ENCODE measurements at regions not wholly inside any gene's neighbourhood (a gene's known extent, or its start where the extent isn't known, plus 50 kb on each side); places are given as distances from the start of the nearest gene placed in this dataset.

GRCh38 chr1:57770772-57771171 lies 346.9 kb upstream of the DAB1 start:
- DNase-seq (ENCODE audit: extremely low read depth in 1 of 2, low read depth in 1 of 2), result no peak

GRCh38 chr1:57770236-57770635 lies 346.4 kb upstream of the DAB1 start:
- DNase-seq (ENCODE audit: extremely low read depth in 1 of 2, low read depth in 1 of 2), result no peak

- no peak for DNase-seq (ENCODE audit: extremely low read depth in 1 of 2, low read depth in 1 of 2)
Measured at GRCh38 chr1:57761628-57762027, 337.8 kb upstream of the DAB1 start.

GRCh38 chr1:57752843-57753242 lies 329.0 kb upstream of the DAB1 start:
- DNase-seq (ENCODE audit: extremely low read depth in 1 of 2, low read depth in 1 of 2), result no peak

GRCh38 chr1:57748719-57749118 lies 324.9 kb upstream of the DAB1 start:
- DNase-seq (ENCODE audit: extremely low read depth in 1 of 2, low read depth in 1 of 2), result no peak

- no peak for DNase-seq (ENCODE audit: extremely low read depth in 1 of 2, low read depth in 1 of 2)
Measured at GRCh38 chr1:57747818-57748217, 324.0 kb upstream of the DAB1 start.

GRCh38 chr1:57741521-57741920 lies 317.7 kb upstream of the DAB1 start:
- DNase-seq (ENCODE audit: extremely low read depth in 1 of 2, low read depth in 1 of 2), result no peak

GRCh38 chr1:57736940-57737339 lies 313.1 kb upstream of the DAB1 start:
- DNase-seq (ENCODE audit: extremely low read depth in 1 of 2, low read depth in 1 of 2), result no peak

- no peak for DNase-seq (ENCODE audit: extremely low read depth in 1 of 2, low read depth in 1 of 2)
Measured at GRCh38 chr1:57729181-57729580, 305.3 kb upstream of the DAB1 start.

GRCh38 chr1:57727121-57727520 lies 303.3 kb upstream of the DAB1 start:
- DNase-seq (ENCODE audit: extremely low read depth in 1 of 2, low read depth in 1 of 2), result no peak

- DNase-seq (ENCODE audit: extremely low read depth in 1 of 2, low read depth in 1 of 2), result no peak
Measured at GRCh38 chr1:57725318-57725717, 301.5 kb upstream of the DAB1 start.

GRCh38 chr1:57724535-57724934 lies 300.7 kb upstream of the DAB1 start:
- no peak for DNase-seq (ENCODE audit: extremely low read depth in 1 of 2, low read depth in 1 of 2)

GRCh38 chr1:57722285-57722978 lies 298.6 kb upstream of the DAB1 start:
- DNase-seq (ENCODE audit: extremely low read depth in 1 of 2, low read depth in 1 of 2), result no peak

GRCh38 chr1:57721001-57721400 lies 297.1 kb upstream of the DAB1 start:
- no peak for DNase-seq (ENCODE audit: extremely low read depth in 1 of 2, low read depth in 1 of 2)

GRCh38 chr1:57719274-57719673 lies 295.4 kb upstream of the DAB1 start:
- no peak for DNase-seq (ENCODE audit: extremely low read depth in 1 of 2, low read depth in 1 of 2)

- DNase-seq (ENCODE audit: extremely low read depth in 1 of 2, low read depth in 1 of 2), result no peak
Measured at GRCh38 chr1:57713501-57713900, 289.6 kb upstream of the DAB1 start.

- DNase-seq (ENCODE audit: extremely low read depth in 1 of 2, low read depth in 1 of 2), result no peak
Measured at GRCh38 chr1:57712846-57713245, 289.0 kb upstream of the DAB1 start.

- no peak for DNase-seq (ENCODE audit: extremely low read depth in 1 of 2, low read depth in 1 of 2)
Measured at GRCh38 chr1:57711326-57711725, 287.5 kb upstream of the DAB1 start.

- no peak for DNase-seq (ENCODE audit: extremely low read depth in 1 of 2, low read depth in 1 of 2)
Measured at GRCh38 chr1:57707631-57708030, 283.8 kb upstream of the DAB1 start.

- DNase-seq (ENCODE audit: extremely low read depth in 1 of 2, low read depth in 1 of 2), result no peak
Measured at GRCh38 chr1:57704811-57705210, 281.0 kb upstream of the DAB1 start.

- no peak for DNase-seq (ENCODE audit: extremely low read depth in 1 of 2, low read depth in 1 of 2)
Measured at GRCh38 chr1:57704231-57704630, 280.4 kb upstream of the DAB1 start.

GRCh38 chr1:57696904-57697303 lies 273.0 kb upstream of the DAB1 start:
- no peak for DNase-seq (ENCODE audit: extremely low read depth in 1 of 2, low read depth in 1 of 2)

GRCh38 chr1:57696043-57696442 lies 272.2 kb upstream of the DAB1 start:
- no peak for DNase-seq (ENCODE audit: extremely low read depth in 1 of 2, low read depth in 1 of 2)
